Lower leg skin (tissue), 3 donors: ENCODE measurements at regions not wholly inside any gene's neighbourhood (a gene's known extent, or its start where the extent isn't known, plus 50 kb on each side); places are given as distances from the start of the nearest gene placed in this dataset.

Experiments used
- POLR2A ChIP-seq, 2 donors: fragments of 450-650 bp; IDR thresholded peaks; one replicate each; pipeline ENCODE4 v1.6.1; 2016 to 2017; ENCODE audit warnings: antibody characterized with exemption in 2 of 2, mild to moderate bottlenecking in 1 of 2, moderate library complexity in 1 of 2
- TF ChIP-seq, protein P1 (sequence below), 3 donors: fragments of 450-650 bp; IDR thresholded peaks; one replicate each; pipeline ENCODE4 v1.5.1; 2016; ENCODE audit warnings: antibody characterized with exemption in 3 of 3, mild to moderate bottlenecking in 3 of 3, moderate library complexity in 2 of 3

- TF ChIP-seq, protein P1, sequence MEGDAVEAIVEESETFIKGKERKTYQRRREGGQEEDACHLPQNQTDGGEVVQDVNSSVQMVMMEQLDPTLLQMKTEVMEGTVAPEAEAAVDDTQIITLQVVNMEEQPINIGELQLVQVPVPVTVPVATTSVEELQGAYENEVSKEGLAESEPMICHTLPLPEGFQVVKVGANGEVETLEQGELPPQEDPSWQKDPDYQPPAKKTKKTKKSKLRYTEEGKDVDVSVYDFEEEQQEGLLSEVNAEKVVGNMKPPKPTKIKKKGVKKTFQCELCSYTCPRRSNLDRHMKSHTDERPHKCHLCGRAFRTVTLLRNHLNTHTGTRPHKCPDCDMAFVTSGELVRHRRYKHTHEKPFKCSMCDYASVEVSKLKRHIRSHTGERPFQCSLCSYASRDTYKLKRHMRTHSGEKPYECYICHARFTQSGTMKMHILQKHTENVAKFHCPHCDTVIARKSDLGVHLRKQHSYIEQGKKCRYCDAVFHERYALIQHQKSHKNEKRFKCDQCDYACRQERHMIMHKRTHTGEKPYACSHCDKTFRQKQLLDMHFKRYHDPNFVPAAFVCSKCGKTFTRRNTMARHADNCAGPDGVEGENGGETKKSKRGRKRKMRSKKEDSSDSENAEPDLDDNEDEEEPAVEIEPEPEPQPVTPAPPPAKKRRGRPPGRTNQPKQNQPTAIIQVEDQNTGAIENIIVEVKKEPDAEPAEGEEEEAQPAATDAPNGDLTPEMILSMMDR (IDR thresholded peaks at IDR 0.05) = no peak
- TF ChIP-seq POLR2A (IDR thresholded peaks at IDR 0.05) = no peak
Measured at GRCh38 chr13:44007451-44007850, 127.7 kb downstream of the LACC1 start.
